ENCODE measurements at regions not wholly inside any gene's neighbourhood (a gene's known extent, or its start where the extent isn't known, plus 50 kb on each side); places are given as distances from the start of the nearest gene placed in this dataset.
"Not testable (repeated sequence)": the region's sequence is repeated elsewhere in the genome, so short reads cannot be mapped to it uniquely, and the experiment has no call there.

- no peak for FAIRE-seq
These were observed 50.6 kb upstream of the TMEM170B start for GRCh38 chr6:11486959-11487358.

DNA sequence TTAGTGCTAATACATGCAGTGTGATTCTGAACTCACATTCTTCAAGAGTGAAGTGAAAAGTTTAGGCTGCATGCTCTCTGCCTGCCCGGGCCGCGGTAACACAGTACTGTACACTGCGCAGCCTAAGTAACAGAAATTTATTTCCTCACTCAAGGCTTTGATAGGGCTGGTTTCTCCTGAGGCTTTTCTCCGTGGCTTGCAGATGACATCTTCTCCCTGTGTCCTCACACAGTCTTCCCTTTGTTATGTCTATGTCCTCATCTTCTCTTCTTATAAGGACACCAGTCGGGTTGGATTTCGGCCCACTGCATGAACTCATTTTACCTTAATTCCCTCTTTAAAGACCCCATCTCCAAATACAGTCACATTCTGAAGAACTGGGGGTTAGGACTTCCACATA is 51.1 kb upstream of the TMEM170B start:
- FAIRE-seq, result no peak

GRCh38 chr6:11486051-11486450 is 51.5 kb upstream of the TMEM170B start:
- FAIRE-seq, result no peak

GRCh38 chr6:11485271-11485670 is 52.3 kb upstream of the TMEM170B start:
- FAIRE-seq, result no peak

GRCh38 chr6:11484441-11484840 is 53.1 kb upstream of the TMEM170B start:
- no peak for FAIRE-seq

DNA sequence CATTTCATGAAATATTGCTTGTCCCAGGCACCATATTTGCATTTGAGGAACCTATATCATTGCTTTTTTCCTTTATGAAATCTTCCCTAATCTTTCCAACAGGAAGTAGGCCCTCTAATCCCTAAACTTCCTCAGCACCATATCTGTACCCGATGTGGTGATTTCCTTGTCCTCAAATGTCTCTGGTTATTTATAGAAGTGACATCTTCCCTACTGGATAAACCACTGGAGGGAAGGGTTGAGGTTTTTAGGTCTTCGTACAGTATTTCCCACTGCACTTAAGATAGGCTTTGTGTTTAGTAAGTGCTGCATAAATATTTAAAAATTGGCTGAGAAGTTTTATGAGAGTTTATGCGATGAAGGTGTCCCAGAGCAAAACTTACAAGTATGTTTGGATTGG is 54.9 kb upstream of the TMEM170B start:
- FAIRE-seq, result no peak

DNA sequence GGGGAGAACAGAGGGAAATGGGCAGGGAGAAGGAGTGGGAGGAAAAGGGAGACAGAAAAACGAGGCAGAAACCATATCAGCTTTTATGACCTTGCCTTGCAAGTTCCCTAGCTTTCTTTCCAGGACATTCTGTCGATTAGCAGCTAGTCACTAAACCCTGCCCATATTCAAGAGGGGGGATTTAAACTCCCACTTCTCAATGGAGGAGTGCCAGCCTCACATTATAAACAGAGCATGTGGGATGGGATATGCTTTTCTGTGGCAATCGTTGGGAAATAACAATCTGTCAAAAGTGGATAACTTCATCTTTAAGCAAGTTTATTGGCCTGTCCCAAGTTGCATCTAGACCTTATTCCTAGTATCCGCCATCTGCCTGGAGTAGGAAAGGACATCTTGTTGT is 57.0 kb upstream of the TMEM170B start:
- FAIRE-seq, result no peak

GRCh38 chr6:11479296-11479695 is 58.3 kb upstream of the TMEM170B start:
- no peak for FAIRE-seq

GRCh38 chr6:11478586-11478985 is 59.0 kb upstream of the TMEM170B start:
- no peak for FAIRE-seq

DNA sequence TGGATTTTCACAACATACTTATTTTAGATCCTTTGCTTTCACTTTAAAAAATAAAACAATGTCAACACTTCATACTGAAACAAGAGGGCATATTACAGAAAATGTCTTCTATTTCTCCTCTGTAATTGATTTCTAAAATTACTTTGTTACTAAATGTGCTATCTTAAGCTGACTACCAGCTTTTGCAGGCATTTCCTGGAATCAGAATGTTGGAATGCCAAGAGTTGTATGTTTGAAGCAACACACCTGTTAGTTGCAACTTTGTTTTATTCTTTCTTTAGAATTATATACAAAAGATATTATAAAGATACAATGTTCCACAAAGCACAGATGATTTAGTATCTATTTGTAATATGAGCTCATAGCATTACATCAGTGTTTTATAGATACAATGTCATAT is 62.5 kb upstream of the TMEM170B start:
- FAIRE-seq, result no peak

GRCh38 chr6:11473008-11473740 is 64.4 kb upstream of the TMEM170B start:
- no peak for FAIRE-seq

DNA sequence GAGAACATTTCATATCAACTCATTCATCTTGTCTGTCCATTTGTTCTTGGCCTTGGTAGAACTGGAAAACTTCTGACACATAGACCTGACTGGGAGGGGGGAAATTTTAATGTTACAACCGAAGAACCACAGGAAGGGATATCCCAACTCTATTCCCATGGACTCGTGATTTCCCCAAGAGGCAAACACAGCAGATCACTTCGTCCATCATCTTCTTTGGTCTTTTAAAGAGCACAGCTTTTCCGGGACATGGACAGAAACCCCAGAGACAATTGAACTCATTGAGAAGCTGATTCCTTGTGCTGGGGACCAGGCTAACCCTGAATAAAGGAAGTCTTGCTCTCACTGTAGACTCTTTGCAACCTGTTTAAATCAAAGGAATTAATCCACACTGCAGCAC is 66.3 kb upstream of the TMEM170B start:
- FAIRE-seq, result no peak

- no peak for FAIRE-seq
These were observed 67.9 kb upstream of the TMEM170B start for GRCh38 chr6:11469684-11470083.

DNA sequence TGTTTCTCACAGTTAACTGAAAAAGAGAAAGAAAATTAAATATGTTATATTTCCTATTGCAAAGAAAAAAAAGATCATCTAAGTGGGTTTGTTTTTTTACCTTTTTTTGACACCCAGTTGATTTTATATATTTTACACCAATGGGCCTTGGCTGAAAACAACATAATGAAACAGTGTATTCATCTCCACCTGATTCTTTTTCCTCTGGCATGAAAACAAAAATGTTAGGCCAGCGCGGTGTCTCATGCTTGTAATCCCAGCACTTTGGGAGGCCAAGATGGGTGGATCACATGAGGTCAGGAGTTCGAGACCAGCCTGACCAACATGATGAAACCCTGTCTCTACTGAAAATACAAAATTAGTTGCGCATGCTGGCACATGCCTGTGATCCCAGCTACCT is 69.3 kb upstream of the TMEM170B start:
- not testable (repeated sequence) for FAIRE-seq

GRCh38 chr6:11467364-11467763 is 70.2 kb upstream of the TMEM170B start:
- no peak for FAIRE-seq

- FAIRE-seq, result no peak
These were observed 74.2 kb upstream of the TMEM170B start for GRCh38 chr6:11463398-11463780.

- no peak for FAIRE-seq
These were observed 74.7 kb upstream of the TMEM170B start for GRCh38 chr6:11462742-11463397.

DNA sequence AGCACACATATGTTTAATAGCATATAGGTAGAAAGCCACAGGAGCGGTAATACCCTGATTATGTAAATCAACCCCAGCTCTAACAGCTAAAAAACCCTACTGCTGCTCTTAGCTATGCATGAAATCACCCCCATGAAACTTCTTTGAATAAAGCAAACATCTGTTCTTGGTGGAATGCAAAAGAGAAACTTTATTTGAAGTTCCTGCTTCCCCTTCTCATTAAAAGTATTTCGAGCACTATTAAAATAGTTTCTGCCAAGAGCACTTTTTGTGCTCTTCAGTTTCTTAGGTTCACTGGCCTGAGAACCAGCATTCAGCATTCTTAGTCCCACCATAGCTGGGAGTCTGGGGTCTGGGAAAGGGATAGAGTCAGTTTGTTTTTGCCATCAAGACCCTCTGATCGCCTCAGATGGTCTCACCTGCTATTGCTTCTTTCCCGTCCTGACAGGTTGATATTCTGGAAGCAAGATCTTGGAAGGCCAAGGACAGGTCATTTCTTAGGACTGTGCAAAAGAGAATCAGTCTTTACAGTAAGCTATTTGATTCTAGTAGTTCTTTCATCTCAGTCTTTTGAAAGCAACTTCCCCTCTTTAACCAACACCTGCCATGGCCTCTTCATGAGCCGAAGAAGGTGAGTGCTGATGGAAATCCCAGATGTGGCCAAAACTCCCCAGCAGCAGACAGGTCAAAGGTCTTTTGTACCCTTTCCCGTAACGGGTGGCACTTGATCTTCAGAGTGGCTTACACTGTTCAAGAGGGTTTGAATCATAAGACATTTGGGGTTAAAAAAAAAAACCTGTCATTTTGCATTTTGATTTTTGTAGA is 76.5 kb upstream of the TMEM170B start:
- FAIRE-seq, result no peak

DNA sequence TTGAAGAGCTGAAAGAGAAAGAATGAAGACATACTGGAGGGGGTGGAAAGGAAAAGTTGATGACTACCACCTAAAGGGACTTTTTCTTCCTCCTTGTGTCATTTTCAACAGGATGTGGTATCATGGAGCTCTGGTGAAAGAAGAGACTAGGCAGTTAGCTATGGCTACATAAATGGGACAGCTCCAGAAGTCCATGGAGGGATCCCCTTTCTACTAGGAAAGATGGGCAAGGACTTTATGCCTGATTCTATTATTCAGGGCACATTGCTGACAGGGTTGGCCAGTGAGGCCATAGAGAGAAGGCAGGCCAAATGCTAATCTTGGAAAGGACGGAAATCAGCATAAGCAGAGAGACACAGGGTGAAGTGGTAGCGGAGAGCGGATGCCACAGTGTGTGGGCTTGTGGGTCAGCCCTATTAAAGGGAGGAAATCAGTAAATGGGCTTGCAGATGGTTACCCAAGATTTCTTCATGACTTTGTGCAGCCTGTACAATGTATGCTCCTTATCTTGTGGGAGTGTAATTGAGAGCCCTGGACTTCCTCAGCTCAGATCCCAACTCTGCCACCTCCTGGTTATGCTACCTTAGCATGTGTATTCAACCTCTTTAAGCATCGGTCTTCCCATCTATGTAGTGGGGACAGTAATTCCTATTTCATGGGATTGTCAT is 77.4 kb upstream of the TMEM170B start:
- no peak for FAIRE-seq

GRCh38 chr6:11459079-11459610 is 78.4 kb upstream of the TMEM170B start:
- no peak for FAIRE-seq

DNA sequence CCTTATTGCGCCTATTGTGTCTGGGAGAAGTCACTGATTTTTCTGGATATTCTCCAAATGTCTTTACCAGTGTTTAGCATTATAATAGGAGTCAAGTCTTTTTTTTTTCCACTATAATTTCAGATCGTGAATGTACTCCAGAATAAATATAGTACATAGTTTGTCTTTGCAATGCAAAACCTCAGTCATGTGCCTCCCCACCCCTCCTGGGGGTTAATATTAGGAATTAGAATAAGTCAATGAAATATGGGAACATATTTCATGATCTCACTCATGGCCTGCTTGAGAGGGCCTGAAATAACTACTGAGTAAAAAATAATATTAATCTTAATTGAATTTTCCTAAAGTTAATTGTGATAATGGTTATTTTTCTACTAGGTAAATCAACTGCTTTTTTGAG is 79.0 kb upstream of the TMEM170B start:
- FAIRE-seq, result no peak

DNA sequence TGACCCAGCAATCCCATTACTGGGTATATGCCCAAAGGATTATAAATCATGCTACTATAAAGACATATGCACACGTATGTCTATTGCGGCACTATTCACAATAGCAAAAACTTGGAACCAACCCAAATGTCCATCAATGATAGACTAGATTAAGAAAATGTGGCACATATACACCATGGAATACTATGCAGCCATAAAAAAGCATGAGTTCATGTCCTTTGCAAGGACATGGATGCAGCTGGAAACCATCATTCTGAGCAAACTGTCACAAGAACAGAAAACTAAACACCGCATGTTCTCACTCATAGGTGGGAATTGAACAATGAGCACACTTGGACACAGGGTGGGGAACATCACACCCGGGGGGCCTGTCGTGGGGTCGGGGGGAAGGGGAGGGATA is 80.1 kb upstream of the TMEM170B start:
- FAIRE-seq, result not testable (repeated sequence)

GRCh38 chr6:11452106-11452505 is 85.4 kb upstream of the TMEM170B start:
- FAIRE-seq, result not testable (repeated sequence)
